HG03469 (cell line): ENCODE measurements at regions not wholly inside any gene's neighbourhood (a gene's known extent, or its start where the extent isn't known, plus 50 kb on each side); places are given as distances from the start of the nearest gene placed in this dataset.

ENCODE experiments used
- ATAC-seq: cut with Tn5 transposase; IDR thresholded peaks from one replicate; pipeline ENCODE4 v1.9.1; 2021; ENCODE audit warnings: mild to moderate bottlenecking, moderate library complexity, moderate number of reproducible peaks; ENCODE audit not compliant: unreplicated experiment

- no peak for ATAC-seq
These were observed 588.0 kb upstream of the MGMT start for GRCh38 chr10:128879030-128879429.

- no peak for ATAC-seq
These were observed 587.5 kb upstream of the MGMT start for GRCh38 chr10:128879441-128880140.

GRCh38 chr10:128880159-128880725, 586.8 kb upstream of the MGMT start:
- no peak for ATAC-seq

- no peak for ATAC-seq
These were observed 586.0 kb upstream of the MGMT start for GRCh38 chr10:128881086-128881485.

GRCh38 chr10:128883231-128884032, 583.6 kb upstream of the MGMT start:
- ATAC-seq, result no peak

- ATAC-seq, result no peak
These were observed 583.0 kb upstream of the MGMT start for GRCh38 chr10:128884033-128884425.

GRCh38 chr10:128884496-128885072, 582.5 kb upstream of the MGMT start:
- no peak for ATAC-seq

- no peak for ATAC-seq
These were observed 581.2 kb upstream of the MGMT start for GRCh38 chr10:128885573-128886555.

- ATAC-seq, result no peak
These were observed 579.2 kb upstream of the MGMT start for GRCh38 chr10:128887856-128888255.

GRCh38 chr10:128892005-128892404, 575.0 kb upstream of the MGMT start:
- ATAC-seq, result no peak

- no peak for ATAC-seq
These were observed 572.4 kb upstream of the MGMT start for GRCh38 chr10:128894641-128895040.

- ATAC-seq, result no peak
These were observed 571.6 kb upstream of the MGMT start for GRCh38 chr10:128895473-128895872.

GRCh38 chr10:128896116-128896795, 570.8 kb upstream of the MGMT start:
- ATAC-seq, result no peak

- ATAC-seq, result no peak
These were observed 570.1 kb upstream of the MGMT start for GRCh38 chr10:128896963-128897362.

GRCh38 chr10:128897401-128898129, 569.5 kb upstream of the MGMT start:
- no peak for ATAC-seq

GRCh38 chr10:128898133-128898915, 568.7 kb upstream of the MGMT start:
- ATAC-seq, result no peak

GRCh38 chr10:128898916-128899195, 568.2 kb upstream of the MGMT start:
- ATAC-seq, result no peak

- ATAC-seq, result no peak
These were observed 566.6 kb upstream of the MGMT start for GRCh38 chr10:128900456-128900855.

GRCh38 chr10:128901236-128901635, 565.8 kb upstream of the MGMT start:
- no peak for ATAC-seq
